RWPE1 (cell line): ENCODE measurements at regions not wholly inside any gene's neighbourhood (a gene's known extent, or its start where the extent isn't known, plus 50 kb on each side); places are given as distances from the start of the nearest gene placed in this dataset.

Source experiments
- CTCF ChIA-PET: fragments of 350-600 bp; sonication (Branson Sonifier 250); formaldehyde crosslinking; extraction: SDS; loops from one replicate; lab custom pipeline; 2021; lab: Yijun Ruan, JAX
- POLR2A ChIA-PET: fragments of 400-600 bp; formaldehyde crosslinking; extraction: SDS; loops from one replicate; lab custom pipeline; 2020; ENCODE audit warnings: antibody characterized with exemption; ENCODE audit not compliant: low non-redundant PET; lab: Yijun Ruan, JAX
- DNase-seq: peaks from one replicate; pipeline ENCODE4 v3.0.0; 2012; ENCODE audit warnings: low spot score
- H3K27ac ChIP-seq: fragments of 450-650 bp; 2 replicates; pipeline ENCODE4 v1.5.1; 2017
- CTCF ChIP-seq: fragments of 450-650 bp; conservative IDR thresholded peaks from 2 replicates; pipeline ENCODE4 v1.5.1; 2017; ENCODE audit warnings: low read depth, mild to moderate bottlenecking

DNA sequence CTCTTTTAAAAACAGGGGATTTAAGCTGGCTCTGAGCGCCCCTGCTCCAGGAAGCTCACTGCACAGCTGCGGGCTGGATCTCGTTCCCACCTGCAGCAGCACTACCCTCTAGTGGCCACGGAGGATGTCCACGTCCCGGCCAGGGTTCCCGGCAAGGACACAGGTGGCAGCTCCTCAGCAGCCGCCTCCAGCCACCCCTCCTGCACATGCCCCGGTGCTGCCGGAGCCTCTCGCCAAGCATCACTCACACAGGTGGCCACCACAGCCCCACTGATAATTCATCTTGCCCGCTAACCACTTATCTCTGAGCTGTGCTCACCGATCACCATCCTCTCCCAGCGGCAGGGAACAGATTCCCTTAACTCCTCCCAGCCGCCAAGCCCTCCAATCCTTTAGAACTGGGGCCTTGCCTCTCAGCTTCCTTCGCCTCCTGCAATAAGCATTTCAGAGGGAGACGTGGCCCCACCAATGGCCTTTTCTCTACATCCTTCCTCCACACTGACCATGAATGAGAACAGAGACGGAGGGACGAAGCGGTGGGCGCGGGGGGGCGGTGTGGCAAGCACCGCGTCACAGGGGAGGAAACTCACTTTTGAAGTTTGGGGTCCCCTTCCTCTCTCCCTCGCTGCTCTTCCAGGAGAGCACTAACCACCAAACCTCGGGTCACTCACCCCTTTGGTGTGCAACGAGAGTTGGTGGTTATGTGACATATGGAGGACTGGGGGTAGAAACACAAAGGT, 222.1 kb downstream of the RBFOX3 start:
- peak; percentile 81 for TF ChIP-seq CTCF
- ChIA-PET POLR2A (no interaction called here), CTCF (interaction anchor here (0.6 to 7.2 kb wide), 17 partner anchors 8 to 866 kb away, joined by 3 to 70 read pairs (median 5); no protein-coding TSS in a partner anchor)
- H3K27ac ChIP-seq = no peak overlapping the region
- peak; percentile 61 for DNase-seq

- no peak for DNase-seq
- H3K27ac ChIP-seq = no peak overlapping the region
- CTCF ChIA-PET = interaction anchor here (0.6 to 7.2 kb wide), 14 partner anchors 9 to 342 kb away, joined by 3 to 70 read pairs (median 5); no protein-coding TSS in a partner anchor
- POLR2A ChIA-PET = no interaction called here
- no peak for TF ChIP-seq CTCF
These were observed 223.1 kb downstream of the RBFOX3 start for GRCh38 chr17:79387783-79388182.

GRCh38 chr17:79385962-79386563, 224.8 kb downstream of the RBFOX3 start:
- TF ChIP-seq CTCF = no peak
- POLR2A ChIA-PET = no interaction called here
- CTCF ChIA-PET = interaction anchor here (0.6 kb wide), 1 partner anchor 357 kb away, joined by 6 read pairs; no protein-coding TSS in a partner anchor
- DNase-seq = no peak
- no peak overlapping the region for H3K27ac ChIP-seq

DNA sequence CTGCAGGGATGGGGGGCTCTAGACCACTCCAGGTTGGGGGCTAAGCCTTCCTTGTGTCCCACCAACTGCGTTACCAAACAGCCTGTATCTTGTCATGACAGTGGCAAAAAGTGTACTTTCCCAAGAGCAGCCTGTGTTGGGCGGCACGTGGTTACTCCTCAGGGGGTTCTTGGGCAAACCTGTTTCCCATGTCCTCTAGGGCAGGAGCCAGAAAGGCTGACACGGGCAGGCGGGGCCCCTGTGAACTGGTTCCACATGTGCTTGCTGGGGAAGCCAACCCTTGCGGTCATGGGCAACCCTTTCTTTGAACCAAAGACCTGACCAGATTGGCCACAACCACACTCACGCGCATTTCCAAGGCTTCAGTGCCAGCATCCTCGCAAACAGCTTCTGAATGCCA, 228.5 kb downstream of the RBFOX3 start:
- no peak for TF ChIP-seq CTCF
- DNase-seq = no peak
- no peak overlapping the region for H3K27ac ChIP-seq
- POLR2A ChIA-PET = no interaction called here
- CTCF ChIA-PET = interaction anchor here (1.0 to 1.3 kb wide), 2 partner anchors 10 to 295 kb away, joined by 3 to 4 read pairs; no protein-coding TSS in a partner anchor

DNA sequence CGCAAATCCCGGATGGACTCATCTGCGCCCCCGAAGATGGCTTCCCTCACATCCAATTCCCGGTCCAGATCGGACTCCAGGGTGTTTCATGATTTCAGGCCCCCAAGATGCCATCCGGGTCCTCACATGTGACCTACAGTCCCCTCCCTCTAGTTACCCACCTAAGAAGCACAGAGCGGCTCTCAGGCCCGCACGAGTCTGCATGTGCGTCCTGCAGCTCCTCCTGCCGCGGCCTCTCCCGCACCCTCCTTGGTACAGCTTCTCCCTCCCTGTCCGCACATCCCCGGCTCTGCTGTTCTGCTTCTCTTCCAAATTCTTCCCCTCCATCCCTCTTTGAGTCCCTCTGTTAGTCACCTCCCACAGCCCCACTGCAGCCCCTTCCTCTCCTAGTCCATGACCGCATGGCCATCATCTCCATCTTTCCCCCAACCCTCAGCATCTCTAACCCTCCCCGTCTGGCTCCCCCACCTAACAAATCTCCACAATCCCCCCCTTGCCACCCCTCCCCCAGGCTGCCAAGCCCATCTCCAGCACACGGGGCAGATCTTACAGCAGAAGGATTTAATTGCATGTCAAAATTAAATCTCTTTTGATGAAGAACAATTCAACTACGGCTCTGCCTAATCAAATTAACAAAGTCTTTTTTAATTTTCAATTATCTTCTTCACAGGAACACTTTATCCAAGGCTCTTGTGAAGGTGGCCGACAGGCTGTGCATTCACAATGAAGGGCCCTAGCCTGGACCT, 231.0 kb downstream of the RBFOX3 start:
- ChIA-PET CTCF (interaction anchor here (0.5 kb wide), 1 partner anchor 329 kb away, joined by 4 read pairs; no protein-coding TSS in a partner anchor), POLR2A (no interaction called here)
- no peak for TF ChIP-seq CTCF
- no peak overlapping the region for H3K27ac ChIP-seq
- DNase-seq = no peak

GRCh38 chr17:79377230-79377786, 233.5 kb downstream of the RBFOX3 start:
- CTCF ChIA-PET = no interaction called here
- no peak for TF ChIP-seq CTCF
- H3K27ac ChIP-seq = no peak overlapping the region
- no peak for DNase-seq
- POLR2A ChIA-PET = no interaction called here
